Testis (tissue), 2 donors: ENCODE measurements at regions not wholly inside any gene's neighbourhood (a gene's known extent, or its start where the extent isn't known, plus 50 kb on each side); places are given as distances from the start of the nearest gene placed in this dataset.

Experiments
- DNase-seq: peaks from one replicate; pipeline ENCODE4 v3.0.0-alpha.2; 2019
- H3K27ac ChIP-seq, 2 donors: fragments of 200-600 bp; sonication (generic); one replicate each; pipeline ENCODE4 v1.5.1; 2019
- H3K27me3 ChIP-seq: fragments of 200-600 bp; sonication (generic); one replicate; pipeline ENCODE4 v1.5.1; 2019
- H3K36me3 ChIP-seq: fragments of 200-600 bp; sonication (generic); one replicate; pipeline ENCODE4 v1.5.1; 2017; ENCODE audit warnings: low read depth; ENCODE audit errors: missing control alignments
- H3K4me1 ChIP-seq: fragments of 200-600 bp; sonication (generic); one replicate; pipeline ENCODE4 v1.5.1; 2019
- H3K4me3 ChIP-seq, 2 donors: fragments of 200-600 bp; sonication (generic); one replicate each; pipeline ENCODE4 v1.5.1; 2017 to 2019
- H3K9me3 ChIP-seq: fragments of 200-600 bp; sonication (generic); one replicate; pipeline ENCODE4 v1.5.1; 2017
- POLR2A ChIP-seq: fragments of 450-650 bp; IDR thresholded peaks from one replicate; pipeline ENCODE4 v1.6.1; 2017; ENCODE audit warnings: antibody characterized with exemption, mild to moderate bottlenecking, moderate library complexity
- WGBS, 2 donors: methylation state at CpG; one replicate each; pipeline ENCODE4 v1.1.5; 2018; 5-methylcytosine and 5-hydroxymethylcytosine counted together
- intact Hi-C: fragments of 100-400 bp; cut with DNase I; formaldehyde crosslinking; loops from one replicate; pipeline ENCODE4 v1.15.1; 2023; ENCODE audit warnings: low total_unique reads
- TF ChIP-seq, protein P1 (sequence below), 3 experiments: fragments of 450-650 bp in 2 of 3; fragments of 200-600 bp in 1 of 3; sonication (generic) in 1 of 3; IDR thresholded peaks; one replicate each; pipeline ENCODE4 v1.5.1; 2016 to 2019; ENCODE audit warnings: antibody characterized with exemption in 3 of 3, mild to moderate bottlenecking in 2 of 3, moderate library complexity in 1 of 3

DNA sequence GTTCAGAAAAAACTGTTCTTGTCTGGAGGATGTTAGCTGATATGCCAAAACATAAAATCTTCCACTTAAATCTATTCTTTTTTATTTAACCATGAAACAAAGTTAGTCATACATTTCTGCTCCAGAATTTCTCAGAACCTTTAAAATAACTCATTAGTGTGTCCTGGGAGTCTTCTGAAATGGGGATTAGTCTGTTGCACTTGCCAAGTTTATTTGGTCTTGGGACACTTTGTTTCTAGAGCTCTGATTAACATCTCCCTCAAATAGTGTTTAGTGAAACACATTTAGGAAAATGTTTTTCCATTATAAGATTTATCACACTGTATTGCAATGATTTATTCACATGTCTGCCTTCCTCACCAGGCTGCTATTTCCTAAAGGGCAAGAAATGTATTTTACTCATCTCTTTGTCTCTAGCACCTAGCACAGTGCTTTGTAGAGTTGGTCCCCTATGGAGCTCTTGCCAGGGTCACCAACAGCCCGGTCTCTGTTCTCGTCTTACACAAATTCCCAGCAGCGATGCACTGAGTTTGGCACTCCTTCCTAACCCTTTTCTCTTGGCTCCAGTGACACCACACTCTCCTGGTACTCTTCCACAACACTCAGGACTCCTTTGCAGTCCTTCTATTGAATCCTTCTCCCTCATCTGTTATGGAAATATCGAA is 189.2 kb downstream of the CSNK2A3 start:
- H3K9me3 ChIP-seq = no peaks in the 10 kb centered on the region
- H3K27ac ChIP-seq = no peak overlapping the region
- intact Hi-C loops = no loop called here
- no peaks in the 10 kb centered on the region for H3K36me3 ChIP-seq
- no peaks in the 10 kb centered on the region for H3K27me3 ChIP-seq
- no peak for DNase-seq
- TF ChIP-seq, protein P1, sequence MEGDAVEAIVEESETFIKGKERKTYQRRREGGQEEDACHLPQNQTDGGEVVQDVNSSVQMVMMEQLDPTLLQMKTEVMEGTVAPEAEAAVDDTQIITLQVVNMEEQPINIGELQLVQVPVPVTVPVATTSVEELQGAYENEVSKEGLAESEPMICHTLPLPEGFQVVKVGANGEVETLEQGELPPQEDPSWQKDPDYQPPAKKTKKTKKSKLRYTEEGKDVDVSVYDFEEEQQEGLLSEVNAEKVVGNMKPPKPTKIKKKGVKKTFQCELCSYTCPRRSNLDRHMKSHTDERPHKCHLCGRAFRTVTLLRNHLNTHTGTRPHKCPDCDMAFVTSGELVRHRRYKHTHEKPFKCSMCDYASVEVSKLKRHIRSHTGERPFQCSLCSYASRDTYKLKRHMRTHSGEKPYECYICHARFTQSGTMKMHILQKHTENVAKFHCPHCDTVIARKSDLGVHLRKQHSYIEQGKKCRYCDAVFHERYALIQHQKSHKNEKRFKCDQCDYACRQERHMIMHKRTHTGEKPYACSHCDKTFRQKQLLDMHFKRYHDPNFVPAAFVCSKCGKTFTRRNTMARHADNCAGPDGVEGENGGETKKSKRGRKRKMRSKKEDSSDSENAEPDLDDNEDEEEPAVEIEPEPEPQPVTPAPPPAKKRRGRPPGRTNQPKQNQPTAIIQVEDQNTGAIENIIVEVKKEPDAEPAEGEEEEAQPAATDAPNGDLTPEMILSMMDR (IDR thresholded peaks at IDR 0.05) = no peak
- no peak for TF ChIP-seq POLR2A
- WGBS, 2 donors = 31 to 64% methylated on average over 4 of the region's 4 CpGs
- no peak overlapping the region for H3K4me3 ChIP-seq
- H3K4me1 ChIP-seq = peaks cover 4% of the 10 kb centered on the region

DNA sequence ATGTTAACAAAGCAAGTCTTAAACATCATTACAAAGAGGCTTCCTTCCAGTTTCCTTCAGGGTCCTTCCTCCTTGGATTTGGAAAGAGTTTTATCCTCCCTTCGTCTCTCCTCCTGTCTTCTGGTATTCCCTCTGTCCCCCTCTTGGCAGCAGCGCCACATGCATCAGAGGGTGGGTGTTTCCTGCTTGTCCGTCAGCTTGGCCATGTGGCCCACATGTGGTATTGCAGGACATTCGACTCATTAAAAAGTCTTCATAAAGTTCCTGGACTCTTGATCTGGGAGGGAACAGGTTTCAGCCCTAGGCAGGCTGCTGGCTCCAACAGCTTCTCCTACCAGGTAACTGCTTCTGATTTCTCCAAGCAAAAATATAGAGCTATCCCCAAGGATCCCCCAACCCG is 189.8 kb downstream of the CSNK2A3 start:
- TF ChIP-seq, protein P1 (IDR thresholded peaks at IDR 0.05) = peak in 2 of 3 experiments; percentile 38 to 48
- TF ChIP-seq POLR2A = no peak
- WGBS, 2 donors = 37 to 53% methylated on average over 5 of the region's 5 CpGs
- no peak overlapping the region for H3K4me3 ChIP-seq
- H3K4me1 ChIP-seq = peaks cover 4% of the 10 kb centered on the region
- intact Hi-C loops = no loop called here
- no peaks in the 10 kb centered on the region for H3K27me3 ChIP-seq
- H3K36me3 ChIP-seq = no peaks in the 10 kb centered on the region
- no peak for DNase-seq
- H3K27ac ChIP-seq = no peak overlapping the region
- no peaks in the 10 kb centered on the region for H3K9me3 ChIP-seq

DNA sequence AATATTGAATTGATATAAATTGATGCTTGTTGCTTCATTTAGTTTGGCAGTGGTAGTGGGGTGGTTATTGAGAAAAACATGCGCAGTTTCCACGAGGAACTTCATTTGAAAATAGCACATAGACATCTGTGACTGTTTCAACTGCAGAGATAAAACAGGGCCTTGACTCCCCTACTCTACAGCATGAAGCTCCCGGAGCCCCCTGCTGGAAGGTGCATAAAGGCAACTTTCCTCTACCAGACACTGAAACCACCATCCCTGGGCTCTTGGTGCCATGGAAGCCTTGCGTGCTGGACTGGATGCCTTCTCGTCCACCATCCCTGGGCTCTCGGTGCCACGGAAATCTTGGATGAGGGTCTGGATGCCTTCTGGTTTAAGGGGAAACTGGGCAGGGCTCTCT is 195.9 kb downstream of the CSNK2A3 start:
- 78 to 79% methylated on average over 7 of the region's 7 CpGs for WGBS, 2 donors
- Histone ChIP-seq H3K9me3 (no peaks in the 10 kb centered on the region), H3K36me3 (no peaks in the 10 kb centered on the region), H3K4me3 (no peak overlapping the region), H3K27me3 (no peaks in the 10 kb centered on the region), H3K27ac (no peak overlapping the region), H3K4me1 (no peaks in the 10 kb centered on the region)
- no peak for TF ChIP-seq POLR2A
- TF ChIP-seq, protein P1 (IDR thresholded peaks at IDR 0.05) = peak in 1 of 3 experiments; percentile 18
- intact Hi-C loops = no loop called here
- DNase-seq = peak; percentile 51

DNA sequence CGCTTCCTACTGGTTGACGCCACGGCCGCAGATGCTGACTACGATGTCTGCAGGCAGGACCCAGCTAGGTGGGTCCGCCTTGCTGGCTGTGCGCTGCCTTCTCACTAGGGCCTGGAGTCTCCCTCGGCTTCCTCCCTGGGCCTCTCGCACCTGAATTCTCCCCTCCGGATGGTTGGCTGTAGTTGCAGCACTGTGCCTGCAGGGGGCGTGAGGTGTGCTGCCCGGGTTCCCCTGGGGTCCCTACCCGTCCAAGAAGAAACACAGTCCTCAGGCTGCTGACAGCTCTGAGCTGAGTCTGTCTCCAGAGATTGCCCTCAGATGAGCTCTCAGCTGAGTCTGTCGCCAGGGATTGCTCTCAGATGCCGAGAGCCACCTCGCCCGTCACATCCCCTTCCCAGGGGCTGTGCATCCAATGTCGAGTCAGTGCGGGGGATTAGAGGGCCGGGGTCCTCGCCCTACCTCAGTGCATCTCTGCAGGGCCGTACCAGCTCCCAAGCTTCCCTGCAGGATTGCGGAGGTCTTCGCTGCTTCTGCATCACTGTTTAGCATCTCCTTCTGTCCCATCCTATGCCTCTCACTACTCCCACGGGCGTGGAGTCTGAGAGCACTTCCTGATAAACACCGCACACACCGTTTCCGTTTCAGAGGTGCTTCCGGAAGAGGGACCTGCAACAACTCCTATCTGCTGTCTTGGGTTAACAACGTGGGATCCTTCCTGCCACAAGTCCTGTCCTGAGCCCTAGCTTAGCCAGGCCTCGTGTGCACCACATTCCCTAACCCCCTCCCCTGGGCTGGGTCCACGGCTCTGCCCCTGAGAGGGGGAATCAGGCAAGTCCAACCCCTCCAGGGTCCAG is 196.9 kb downstream of the CSNK2A3 start:
- peak; percentile 43 for DNase-seq
- H3K4me1 ChIP-seq = no peaks in the 10 kb centered on the region
- H3K27me3 ChIP-seq = no peaks in the 10 kb centered on the region
- no peak overlapping the region for H3K27ac ChIP-seq
- TF ChIP-seq, protein P1 (IDR thresholded peaks at IDR 0.05) = peak in 2 of 3 experiments; percentile 35 to 45
- TF ChIP-seq POLR2A = no peak
- WGBS, 2 donors = 58 to 61% methylated on average over 27 to 32 of the region's 33 CpGs
- no peaks in the 10 kb centered on the region for H3K36me3 ChIP-seq
- peak overlapping the region; percentile 27 to 34 for H3K4me3 ChIP-seq
- intact Hi-C loops = no loop called here
- H3K9me3 ChIP-seq = no peaks in the 10 kb centered on the region
